ENCODE measurements at regions not wholly inside any gene's neighbourhood (a gene's known extent, or its start where the extent isn't known, plus 50 kb on each side); places are given as distances from the start of the nearest gene placed in this dataset.
"Not testable (repeated sequence)": the region's sequence is repeated elsewhere in the genome, so short reads cannot be mapped to it uniquely, and the experiment has no call there.

DNA sequence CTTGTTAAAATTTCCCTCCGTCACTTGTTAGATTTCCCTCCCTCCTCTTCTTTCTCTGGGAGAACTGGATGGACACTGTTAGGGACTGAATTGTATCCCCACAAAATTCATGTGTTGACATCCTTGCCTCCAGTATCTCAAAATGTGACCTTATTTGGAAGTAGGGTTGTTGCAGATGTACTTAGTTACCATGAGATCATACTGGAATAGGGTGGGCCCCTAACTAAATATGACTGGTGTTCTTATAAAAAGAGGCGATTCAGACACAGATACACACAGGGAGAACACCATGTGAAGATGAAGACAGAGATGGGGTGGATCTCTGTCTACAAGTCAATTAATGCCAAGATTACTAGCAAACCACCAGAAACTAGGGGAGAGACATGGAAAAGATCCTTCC is 139.5 kb downstream of the ALDH8A1 start:
- CTCF ChIA-PET: no interaction called here
- POLR2A ChIA-PET: no interaction called here

DNA sequence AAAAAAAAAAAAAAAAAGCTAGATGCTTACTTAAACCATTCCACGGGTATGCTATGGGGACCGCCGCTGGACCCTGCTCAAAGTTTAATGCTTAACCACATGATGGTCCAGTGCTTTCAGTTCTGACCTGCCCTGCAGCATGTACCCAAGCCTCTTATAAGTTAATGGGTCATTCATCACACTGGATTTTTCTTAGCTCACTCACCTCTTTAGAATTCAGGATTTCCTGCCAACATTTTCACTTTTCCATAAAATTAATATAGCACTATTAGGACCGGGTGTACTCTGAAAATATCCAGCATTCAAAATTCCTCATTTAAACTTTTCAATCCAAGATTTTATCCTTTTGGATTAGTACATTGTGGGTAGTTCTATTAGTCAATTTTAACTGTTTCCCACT is 140.8 kb downstream of the ALDH8A1 start:
- no peak for ATAC-seq (ENCODE audit: low read depth)
- no peak for DNase-seq
- Mint-ChIP-seq H3K4me3 (no peak overlapping the region), H3K4me1 (no peaks in the 10 kb centered on the region), H3K27me3 (no peaks in the 10 kb centered on the region), H3K27ac (no peak overlapping the region), H3K9me3 (no peaks in the 10 kb centered on the region), H3K36me3 (ENCODE audit: low read depth) (no peaks in the 10 kb centered on the region)
- intact Hi-C loops (cut with micrococcal nuclease): no loop called here
- TF ChIP-seq, protein P1, sequence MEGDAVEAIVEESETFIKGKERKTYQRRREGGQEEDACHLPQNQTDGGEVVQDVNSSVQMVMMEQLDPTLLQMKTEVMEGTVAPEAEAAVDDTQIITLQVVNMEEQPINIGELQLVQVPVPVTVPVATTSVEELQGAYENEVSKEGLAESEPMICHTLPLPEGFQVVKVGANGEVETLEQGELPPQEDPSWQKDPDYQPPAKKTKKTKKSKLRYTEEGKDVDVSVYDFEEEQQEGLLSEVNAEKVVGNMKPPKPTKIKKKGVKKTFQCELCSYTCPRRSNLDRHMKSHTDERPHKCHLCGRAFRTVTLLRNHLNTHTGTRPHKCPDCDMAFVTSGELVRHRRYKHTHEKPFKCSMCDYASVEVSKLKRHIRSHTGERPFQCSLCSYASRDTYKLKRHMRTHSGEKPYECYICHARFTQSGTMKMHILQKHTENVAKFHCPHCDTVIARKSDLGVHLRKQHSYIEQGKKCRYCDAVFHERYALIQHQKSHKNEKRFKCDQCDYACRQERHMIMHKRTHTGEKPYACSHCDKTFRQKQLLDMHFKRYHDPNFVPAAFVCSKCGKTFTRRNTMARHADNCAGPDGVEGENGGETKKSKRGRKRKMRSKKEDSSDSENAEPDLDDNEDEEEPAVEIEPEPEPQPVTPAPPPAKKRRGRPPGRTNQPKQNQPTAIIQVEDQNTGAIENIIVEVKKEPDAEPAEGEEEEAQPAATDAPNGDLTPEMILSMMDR (IDR thresholded peaks at IDR 0.05): no peak
- ChIA-PET POLR2A (no interaction called here), CTCF (no interaction called here)

More for the DNA sequence above, 139.5 kb downstream of the ALDH8A1 start:
- Mint-ChIP-seq H3K9me3 (no peaks in the 10 kb centered on the region), H3K36me3 (ENCODE audit: low read depth) (no peaks in the 10 kb centered on the region), H3K4me1 (no peaks in the 10 kb centered on the region), H3K27ac (no peak overlapping the region), H3K4me3 (no peak overlapping the region), H3K27me3 (no peaks in the 10 kb centered on the region)
- intact Hi-C loops (cut with micrococcal nuclease): no loop called here
- no peak for ATAC-seq (ENCODE audit: low read depth)
- TF ChIP-seq, protein P1 (IDR thresholded peaks at IDR 0.05): no peak
- DNase-seq: no peak

DNA sequence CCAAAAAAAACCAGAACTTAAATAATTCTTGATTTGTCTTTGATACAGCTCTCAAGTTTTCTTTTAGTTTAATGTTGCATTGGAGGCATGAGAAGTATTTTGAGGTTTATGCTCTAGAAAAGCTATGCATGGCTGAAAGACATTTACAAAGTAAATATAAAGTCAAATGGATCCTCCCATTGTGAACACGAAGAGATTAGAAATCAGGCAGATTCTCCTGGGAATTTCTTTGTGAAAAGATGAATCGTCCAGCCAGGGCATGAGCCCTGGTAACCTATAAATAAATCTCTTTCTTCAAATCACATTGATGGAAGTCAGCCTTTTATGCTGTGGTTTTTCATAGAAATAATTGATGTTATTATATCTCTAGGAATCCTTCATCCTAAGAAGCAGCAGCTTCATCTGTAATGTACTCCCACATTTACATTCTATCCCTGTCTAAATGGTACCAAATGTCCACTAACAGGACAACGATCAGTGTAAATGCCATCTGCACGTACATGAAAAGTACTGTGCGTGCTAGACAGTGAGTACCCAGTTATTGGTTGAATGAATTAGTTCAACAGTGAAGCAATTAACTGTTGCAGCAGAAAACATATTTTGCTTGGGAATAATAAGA is 143.6 kb downstream of the ALDH8A1 start:
- intact Hi-C loops (cut with micrococcal nuclease): no loop called here

DNA sequence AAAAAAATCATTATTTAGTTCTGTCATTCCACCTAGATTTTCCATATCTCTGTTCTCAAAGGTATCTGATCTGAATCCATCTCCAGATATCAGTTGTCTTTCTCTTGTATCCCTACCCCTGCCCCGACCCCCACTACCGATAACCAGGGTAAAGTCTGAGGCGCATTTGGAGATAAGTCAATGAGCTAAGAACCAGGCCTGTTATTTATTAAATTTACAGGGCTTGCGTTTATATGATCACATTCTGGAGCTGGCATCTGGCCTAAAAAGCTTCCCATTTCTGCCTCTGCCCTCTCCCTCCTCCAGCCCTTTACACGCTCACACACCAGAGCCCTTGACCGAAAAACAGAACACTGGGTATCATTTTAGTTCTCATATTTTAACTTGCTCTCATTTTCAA is 144.7 kb downstream of the ALDH8A1 start:
- ChIA-PET CTCF (no interaction called here), POLR2A (no interaction called here)
- ATAC-seq (ENCODE audit: low read depth) (no peak), DNase-seq (no peak)
- Mint-ChIP-seq H3K9me3 (no peaks in the 10 kb centered on the region), H3K4me1 (no peaks in the 10 kb centered on the region), H3K4me3 (no peak overlapping the region), H3K27me3 (no peaks in the 10 kb centered on the region), H3K36me3 (ENCODE audit: low read depth) (no peaks in the 10 kb centered on the region), H3K27ac (no peak overlapping the region)
- intact Hi-C loops (cut with micrococcal nuclease): no loop called here
- TF ChIP-seq, protein P1 (IDR thresholded peaks at IDR 0.05): no peak

More for the DNA sequence above, 143.6 kb downstream of the ALDH8A1 start:
- ChIA-PET POLR2A (no interaction called here), CTCF (no interaction called here)
- Mint-ChIP-seq H3K27me3 (no peaks in the 10 kb centered on the region), H3K9me3 (no peaks in the 10 kb centered on the region), H3K27ac (no peak overlapping the region), H3K4me3 (no peak overlapping the region), H3K4me1 (no peaks in the 10 kb centered on the region), H3K36me3 (ENCODE audit: low read depth) (no peaks in the 10 kb centered on the region)
- TF ChIP-seq, protein P1 (IDR thresholded peaks at IDR 0.05): no peak
- ATAC-seq (ENCODE audit: low read depth): no peak
- no peak for DNase-seq

DNA sequence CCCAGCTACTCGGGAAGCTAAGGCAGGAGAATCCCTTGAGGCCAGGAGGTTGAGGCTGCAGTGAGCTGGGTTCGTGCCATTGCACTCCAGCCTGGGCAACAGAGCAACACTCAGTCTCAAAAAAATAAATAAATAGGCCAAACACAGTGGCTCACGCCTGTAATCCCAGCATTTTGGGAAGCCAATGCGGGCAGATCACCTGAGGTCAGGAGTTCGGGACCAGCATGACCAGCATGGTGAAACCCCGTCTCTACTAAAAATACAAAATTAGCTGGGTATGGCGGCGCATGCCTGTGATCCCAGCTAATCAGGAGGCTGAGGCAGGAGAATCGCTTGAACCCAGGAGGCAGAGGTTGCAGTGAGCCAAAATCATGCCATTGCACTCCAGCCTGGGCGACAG is 145.6 kb downstream of the ALDH8A1 start:
- H3K4me1 Mint-ChIP-seq; H3K4me3 Mint-ChIP-seq; intact Hi-C loops (cut with micrococcal nuclease); CTCF ChIA-PET; ATAC-seq (ENCODE audit: low read depth); H3K27ac Mint-ChIP-seq; H3K9me3 Mint-ChIP-seq; POLR2A ChIA-PET; H3K36me3 Mint-ChIP-seq (ENCODE audit: low read depth); H3K27me3 Mint-ChIP-seq; DNase-seq: not testable (repeated sequence)
